HG03159 (cell line): ENCODE measurements at regions not wholly inside any gene's neighbourhood (a gene's known extent, or its start where the extent isn't known, plus 50 kb on each side); places are given as distances from the start of the nearest gene placed in this dataset.

Experiments used
- ATAC-seq: cut with Tn5 transposase; IDR thresholded peaks from one replicate; pipeline ENCODE4 v1.9.1; 2021; ENCODE audit warnings: mild to moderate bottlenecking, moderate library complexity; ENCODE audit not compliant: unreplicated experiment

DNA sequence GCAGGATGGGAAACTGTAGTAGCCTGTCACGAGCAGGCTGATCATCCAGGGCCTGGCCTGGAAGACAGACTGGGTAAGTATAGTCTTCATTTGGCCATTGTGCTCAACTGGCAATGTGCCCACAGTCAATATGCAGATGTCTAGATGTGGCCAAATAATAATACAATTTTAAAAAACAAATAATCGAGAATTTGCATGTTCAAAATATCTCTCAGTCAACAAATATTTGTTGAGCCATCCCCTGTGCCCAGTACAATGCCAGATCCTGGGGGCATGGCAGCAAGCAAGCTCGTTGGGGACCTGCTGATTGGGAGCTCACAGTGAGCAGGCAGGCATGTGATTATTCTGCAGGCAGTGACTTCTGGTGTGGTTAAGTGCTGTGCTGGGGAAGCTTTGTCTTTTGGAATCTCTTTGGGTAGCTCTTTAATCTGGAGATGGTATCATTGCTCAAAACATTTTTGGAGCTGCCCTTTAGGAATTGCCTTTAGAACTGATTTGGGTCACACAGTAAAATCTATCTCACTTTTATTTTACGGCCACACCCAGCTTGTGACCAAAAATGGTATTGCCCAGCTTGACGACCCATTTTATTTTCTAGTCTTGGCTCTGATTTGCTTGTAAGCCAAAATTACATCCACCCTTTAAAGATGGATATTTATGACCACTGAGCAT, 92.2 kb downstream of the PLCE1 start:
- ATAC-seq = no peak

DNA sequence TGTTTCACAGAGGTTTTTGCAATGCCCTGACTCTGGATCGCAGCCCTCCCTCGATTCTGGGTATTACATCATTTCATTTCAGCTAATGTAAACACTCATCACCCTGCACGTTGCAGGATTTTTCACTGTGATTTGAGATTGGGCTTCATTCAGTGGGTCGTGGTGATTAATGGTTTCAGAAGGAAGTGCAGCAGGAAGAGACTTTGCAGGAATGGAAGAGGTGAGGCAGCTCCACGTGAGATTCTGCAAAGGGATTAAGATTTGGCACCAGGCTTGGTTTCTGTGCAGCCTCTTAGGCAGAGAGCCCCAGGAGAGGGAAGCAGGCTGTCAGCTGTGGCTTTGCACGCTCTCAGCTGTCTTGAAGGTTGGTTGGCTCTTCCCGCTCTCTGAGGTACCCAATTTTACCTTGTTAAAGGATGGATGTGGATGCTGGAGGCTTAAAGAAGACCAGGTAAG, 95.2 kb downstream of the PLCE1 start:
- ATAC-seq = no peak

DNA sequence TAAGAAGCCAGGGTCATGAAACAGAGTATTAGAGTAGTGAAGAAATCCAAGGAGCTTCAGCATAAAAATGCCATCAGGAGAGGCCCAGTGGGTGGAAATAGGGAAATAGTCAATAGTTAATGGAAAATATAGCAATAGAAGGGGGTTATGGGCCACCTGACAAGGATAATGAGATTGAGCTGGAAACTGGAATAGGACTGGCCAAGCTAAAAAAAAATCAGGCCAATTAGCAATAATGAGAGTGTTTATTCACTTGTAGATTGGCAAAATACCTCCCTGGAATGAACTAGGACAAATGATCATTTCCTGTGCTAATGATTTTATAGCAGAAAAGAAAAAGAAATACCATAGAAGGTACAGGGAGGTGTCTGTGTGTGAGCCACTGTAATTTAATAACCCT, 97.9 kb downstream of the PLCE1 start:
- no peak for ATAC-seq

DNA sequence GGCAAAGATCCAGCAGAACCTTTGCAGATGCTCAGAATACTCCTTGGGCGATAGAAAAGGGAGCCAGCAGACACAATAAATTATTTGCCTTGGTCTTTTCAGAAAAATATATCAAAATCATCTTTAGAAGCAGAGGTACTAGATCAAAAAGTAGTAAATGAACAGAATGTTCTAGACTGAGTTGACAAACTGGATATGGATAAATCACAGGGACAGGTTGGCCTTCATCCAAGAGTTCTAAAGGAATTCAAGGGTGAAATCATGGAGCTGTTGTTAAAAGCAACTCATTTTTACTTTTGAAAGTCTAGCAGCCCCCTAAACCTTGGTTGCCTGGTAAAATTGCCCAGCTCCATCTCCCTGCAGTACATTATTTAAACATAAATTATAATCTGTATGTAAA, 99.1 kb downstream of the PLCE1 start:
- ATAC-seq = no peak

DNA sequence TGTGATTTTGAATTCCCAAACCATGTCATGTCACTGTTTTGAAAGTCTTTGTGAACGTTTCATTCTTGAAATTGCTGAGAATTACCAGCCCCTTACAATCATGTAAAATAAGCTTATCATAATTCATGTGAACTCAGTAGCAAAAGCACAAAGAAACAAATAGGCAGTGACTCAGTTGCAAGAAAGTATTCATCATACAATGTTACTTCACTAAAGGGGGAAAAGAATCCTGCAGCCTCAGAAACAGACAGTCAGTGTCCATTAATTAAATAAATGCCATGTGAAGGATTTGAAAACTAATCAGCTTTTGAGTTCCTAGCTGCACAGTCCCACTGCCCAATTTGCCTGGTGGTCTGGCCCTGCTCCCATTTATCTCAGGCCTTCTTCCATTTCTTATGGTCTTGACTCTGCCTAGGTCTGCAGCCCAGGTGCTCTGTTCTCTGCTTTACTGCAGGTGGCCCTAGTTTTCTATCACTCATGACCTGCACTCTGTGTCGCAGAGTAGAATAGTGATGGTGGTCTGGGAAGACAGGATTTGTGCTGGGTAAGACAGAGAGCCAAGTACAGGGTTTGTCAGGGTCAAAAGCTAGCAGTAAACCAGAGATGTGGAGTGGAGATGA, 99.7 kb downstream of the PLCE1 start:
- no peak for ATAC-seq

DNA sequence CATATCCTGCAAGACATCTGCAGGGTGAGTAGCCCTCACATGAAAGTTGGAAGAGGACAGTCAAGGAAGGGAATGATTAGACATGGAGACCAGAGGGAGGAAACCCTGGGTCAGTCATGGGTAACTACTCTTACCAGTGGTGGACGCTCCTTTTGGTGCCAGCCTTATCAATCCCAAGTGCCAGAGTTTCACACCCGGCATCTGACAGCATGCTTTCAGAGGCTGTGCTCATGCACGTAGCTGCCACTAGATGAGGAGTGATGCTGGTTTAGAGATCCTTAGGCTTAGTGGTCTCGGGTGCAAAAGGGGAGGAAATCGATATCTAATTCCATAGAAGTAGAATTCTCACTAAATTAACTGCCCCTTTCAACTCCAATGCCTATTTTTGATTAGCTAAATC, 100.8 kb downstream of the PLCE1 start:
- ATAC-seq = no peak

DNA sequence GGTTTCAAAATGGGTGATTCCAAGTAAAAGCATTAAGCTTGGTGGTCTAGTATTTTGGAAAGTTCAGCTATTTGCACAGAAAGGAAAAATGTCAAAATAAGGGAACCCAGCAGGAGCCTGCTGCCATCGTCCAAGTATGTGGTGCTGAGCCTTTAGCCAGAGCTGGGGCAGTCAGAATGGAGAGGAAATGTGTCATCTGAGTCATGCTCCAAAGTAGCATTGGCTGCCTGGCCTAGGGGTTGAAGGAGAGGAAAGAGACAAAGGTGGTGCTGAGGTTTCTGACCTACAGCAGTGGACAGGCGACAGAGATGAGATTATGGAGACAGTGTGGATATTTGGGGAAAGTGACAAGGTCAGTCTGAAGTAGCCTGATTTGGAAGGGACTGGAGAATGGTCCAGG, 103.9 kb downstream of the PLCE1 start:
- ATAC-seq = no peak

DNA sequence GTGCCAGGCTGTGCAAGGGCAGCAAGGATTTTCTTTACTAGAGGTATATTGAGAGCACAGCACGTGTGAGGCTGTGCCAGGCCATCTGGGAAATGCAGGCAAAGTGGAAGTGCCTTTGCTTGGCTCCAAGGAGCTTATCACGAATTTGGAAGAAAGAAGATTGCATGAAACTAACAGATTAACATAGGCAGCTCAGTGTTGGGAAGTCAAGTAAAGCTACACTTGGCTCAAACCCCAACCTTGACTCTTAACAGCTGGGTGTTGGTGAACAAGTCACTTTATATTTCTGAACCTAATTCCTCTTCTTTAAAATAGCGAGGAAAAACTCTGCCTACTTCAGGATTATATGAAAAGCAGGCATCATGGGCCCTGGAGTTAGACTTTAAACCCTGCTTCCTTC, 105.2 kb downstream of the PLCE1 start:
- ATAC-seq = no peak

DNA sequence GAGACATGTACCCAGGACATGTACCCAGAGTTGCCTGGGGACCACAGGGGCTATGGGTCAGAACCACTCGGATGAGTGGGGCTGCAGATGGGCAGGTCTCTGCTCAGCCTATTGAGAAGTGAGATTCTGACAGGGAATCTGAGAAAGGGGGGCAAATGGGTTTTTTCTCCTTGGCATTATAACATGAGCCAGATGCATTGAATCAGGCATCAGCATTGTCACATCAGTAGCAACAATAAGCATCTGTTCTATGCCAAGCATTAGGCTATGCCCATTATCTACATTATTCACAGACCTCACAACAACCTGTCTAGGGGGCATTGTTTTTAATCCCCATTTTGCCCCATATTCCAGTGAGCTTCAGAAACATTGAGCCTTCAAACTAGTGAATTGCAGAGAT, 108.2 kb downstream of the PLCE1 start:
- ATAC-seq = no peak

DNA sequence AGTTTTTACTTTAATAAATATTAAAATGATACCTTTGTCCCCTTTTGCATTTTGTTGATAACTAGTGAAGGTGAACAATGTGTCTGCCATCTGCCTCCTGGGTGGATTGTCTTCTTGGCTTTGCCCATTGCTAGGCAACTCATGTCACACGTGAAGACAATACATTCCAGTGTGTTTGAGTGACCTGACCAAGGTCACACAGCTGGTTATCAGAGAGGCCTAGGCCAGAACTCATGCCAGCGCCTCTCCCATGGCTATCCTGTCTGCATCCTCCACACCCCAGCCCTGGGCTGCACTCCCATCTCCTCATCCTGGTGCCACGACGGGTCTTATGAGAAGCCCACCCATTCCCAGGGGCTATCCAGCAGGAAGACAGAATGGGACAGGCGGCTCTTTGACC, 108.7 kb downstream of the PLCE1 start:
- no peak for ATAC-seq

DNA sequence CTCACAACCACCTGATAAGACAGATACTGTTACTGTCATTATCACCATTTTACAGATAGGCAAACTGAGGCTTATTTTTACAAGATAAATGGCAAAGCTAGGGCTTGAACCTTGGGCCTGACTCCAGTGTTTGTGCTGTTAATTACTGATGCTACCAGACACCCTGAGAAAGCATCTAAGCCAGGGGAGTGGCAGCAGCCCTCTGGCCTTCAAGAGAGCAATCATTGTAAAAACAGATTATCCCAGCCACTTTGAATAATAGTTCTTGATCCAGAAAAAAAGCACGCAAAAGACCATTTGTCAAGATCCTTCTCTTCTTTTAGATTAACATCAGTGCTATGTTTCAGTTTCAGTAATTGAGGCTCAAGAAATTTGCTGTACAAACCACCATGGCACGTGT, 109.5 kb downstream of the PLCE1 start:
- ATAC-seq = no peak

DNA sequence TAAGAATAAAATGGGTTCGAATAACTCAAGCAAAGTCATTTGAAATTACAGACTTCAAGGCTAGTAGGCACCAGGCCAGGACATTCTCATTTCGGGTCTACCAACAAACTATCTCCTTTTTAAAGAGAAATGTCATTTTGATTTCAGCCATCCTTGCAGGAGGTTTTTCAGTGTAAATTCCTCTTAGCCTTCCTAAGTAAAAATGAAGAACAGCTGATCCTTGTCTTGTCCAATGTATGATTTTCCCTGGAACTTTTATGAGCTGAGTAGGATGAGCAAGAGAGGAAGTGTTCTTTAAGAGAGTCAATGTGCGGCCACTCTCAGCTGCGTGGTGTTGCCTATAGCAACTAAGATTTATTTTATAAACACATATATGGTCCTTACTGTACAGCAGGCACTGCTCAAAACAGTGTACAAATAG, 110.1 kb downstream of the PLCE1 start:
- ATAC-seq = no peak

DNA sequence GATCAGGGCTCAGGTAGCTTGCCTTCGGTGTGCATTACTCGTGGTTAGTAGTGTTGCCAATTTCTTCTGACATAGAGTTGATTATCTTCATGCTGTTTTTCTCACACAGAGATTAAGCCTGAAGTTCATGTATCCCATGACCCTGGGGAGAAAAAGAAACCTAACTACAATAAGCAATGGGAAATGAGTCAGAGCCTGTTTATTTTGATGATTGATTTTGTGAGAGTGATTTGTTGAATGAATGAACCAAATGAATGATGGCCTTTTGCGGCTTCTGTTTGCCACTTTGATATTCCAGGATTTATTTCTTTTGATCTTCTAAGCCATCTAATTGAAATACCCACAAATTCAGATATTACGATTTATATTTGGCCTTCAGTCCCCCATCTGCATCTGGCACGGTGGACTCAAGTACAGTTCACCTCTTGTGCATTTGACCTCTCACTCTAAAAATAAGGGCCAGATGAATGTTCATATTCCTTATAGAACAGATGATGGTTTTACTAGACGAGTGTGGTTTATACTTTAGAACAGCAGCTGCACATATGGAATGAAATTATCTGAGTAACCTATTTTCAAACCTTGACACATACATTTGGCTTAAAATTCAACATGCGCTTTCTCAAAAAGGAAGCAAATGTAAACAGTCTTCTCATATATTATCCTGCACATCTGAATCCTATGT, 110.7 kb downstream of the PLCE1 start:
- no peak for ATAC-seq

DNA sequence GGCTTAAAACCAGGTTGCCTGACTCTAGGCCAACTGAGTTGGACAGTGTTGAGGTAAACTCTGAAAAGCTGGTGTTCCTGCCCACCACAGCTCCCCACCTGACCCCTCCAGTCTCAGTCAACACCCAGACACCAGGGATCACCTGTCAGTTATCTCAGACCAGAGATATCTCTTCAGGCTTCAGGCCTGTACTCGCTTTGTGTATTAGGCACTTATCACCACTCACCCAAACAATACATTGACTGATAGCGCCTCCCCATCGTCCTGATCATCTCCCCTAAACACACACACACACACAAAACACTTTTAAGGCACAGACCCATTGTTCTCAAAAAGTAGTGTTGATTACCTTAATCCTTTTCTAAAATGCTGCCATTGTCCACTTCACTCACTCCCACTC, 111.5 kb downstream of the PLCE1 start:
- no peak for ATAC-seq

DNA sequence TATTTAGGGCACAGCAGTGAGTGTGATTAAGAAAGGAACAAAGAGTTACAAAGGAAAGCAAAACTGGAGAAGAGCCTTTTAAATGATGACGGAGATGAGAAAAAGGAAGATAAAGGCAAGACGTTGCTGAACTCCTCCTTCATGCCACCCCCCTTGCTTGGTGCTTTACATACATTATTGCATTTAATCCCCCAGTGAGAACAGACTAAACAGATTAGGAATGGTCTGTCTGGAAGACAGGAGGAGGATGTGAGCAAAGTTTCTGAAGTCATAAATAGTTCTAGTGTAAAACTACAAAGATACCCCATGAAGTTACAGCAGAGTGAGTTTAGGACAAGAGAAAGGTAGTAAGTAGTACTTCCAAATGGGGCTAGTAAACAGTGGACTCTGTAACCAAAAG, 113.5 kb downstream of the PLCE1 start:
- no peak for ATAC-seq

DNA sequence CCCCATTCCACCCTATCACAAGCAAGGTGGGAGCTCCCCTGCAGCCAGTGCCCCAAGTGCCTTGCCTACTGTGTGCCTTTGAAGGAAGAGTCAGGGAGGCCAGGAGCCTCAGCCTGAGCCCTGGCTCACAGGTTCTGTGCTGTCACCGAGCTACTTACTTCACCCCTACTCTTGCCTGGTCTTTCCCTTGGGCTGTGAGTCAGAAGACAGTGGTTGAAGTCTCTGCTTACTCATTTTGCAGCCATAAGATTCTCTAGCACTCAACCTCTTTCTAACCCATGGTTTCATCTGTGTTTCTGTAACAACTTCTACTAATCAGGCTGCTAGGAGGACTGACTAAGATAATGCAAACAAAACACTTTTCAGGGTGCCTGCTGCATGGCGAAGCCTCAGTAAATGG, 114.5 kb downstream of the PLCE1 start:
- no peak for ATAC-seq

DNA sequence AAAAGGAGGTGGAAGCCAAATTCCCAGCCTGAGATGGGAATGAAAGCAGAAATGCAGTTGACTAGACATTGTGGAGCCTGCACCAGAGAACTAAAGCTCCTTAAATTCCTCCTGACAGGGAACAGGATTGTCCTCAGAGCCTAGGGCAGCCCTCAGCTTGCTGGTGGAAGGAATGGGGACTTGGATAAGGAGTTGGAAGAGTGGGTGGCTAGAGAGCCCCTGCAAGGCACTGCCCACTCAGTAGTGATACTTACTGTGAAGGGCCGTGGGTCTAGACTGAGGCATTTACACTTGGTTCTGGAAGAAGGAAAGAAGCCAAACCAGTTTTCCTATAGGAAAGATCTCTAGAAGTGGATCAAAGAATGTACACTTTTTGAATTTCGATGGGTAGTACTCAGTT, 117.6 kb downstream of the PLCE1 start:
- ATAC-seq = no peak

DNA sequence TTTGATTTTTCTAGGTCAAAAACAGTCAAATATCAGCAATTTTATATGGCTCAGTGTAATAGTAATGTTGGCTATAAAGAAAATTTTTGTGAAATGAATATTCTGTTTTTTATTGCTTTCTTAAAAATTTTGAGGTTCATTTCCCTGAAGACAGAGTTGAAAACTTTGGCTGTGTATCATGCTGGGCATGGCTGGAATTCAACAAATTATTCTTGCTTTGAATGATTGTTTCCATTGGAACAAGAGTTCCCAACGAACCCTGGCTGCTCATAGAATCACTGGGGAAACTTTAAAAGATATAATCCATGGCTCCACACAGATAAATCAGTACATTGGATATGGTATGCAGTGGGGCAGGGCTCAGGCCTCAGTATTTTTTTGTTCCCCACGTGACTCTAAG, 118.6 kb downstream of the PLCE1 start:
- ATAC-seq = no peak

DNA sequence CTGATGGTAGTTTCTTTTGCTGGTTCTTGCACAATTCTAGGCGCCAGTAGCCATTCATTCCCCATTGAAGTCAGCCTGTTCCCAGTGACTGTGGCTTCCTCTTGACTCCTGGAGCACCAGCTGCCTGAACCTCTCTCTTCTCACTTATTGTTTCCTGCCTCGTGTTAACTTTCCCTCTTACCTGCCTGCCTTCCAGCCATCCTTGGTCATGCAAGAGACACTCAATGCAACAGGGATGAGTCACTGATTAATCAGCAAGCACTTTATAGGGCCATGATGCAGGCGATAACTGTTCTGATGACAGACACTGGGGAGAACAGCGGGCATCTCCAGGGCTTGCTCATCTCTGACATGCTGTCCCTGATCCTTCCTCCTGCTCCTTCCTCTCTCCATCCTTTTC, 122.0 kb downstream of the PLCE1 start:
- no peak for ATAC-seq

DNA sequence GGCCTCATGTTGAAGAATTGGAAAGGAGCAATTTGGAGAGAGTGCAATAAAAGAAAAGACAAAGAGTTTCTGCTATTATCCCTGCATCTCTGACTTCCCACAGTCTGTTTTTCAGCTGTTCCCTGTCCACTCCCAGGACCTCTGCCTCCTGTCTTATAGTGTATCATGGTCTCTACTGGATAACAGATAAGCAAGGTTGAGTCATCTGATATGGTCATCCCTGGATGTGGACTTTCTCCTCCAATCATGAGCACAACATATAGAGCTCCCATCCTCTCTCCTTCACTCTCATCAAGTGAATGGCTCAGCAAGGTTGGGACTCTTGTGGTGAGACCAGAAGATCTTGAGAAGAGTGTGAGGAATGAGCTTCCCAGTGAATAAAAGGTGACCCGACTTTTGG, 123.1 kb downstream of the PLCE1 start:
- ATAC-seq = no peak

DNA sequence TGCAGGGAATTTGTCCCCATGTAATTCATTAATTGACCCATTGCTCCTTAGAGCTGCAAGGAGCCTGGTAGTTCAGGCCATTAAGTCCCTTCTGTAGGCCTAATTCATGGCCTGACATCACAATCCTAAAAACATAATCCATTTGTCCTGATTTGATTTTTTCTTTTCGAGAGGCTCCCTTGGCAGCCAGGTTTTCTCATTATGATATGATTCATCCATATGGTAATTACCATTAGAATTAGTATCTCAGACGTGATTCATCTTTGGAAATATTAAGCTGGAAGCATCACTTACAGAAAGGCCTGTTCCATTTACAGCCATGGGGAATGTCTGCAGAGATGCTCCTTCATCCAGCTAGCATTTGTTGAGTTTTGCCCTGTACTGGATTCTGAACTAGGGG, 128.5 kb downstream of the PLCE1 start:
- no peak for ATAC-seq

DNA sequence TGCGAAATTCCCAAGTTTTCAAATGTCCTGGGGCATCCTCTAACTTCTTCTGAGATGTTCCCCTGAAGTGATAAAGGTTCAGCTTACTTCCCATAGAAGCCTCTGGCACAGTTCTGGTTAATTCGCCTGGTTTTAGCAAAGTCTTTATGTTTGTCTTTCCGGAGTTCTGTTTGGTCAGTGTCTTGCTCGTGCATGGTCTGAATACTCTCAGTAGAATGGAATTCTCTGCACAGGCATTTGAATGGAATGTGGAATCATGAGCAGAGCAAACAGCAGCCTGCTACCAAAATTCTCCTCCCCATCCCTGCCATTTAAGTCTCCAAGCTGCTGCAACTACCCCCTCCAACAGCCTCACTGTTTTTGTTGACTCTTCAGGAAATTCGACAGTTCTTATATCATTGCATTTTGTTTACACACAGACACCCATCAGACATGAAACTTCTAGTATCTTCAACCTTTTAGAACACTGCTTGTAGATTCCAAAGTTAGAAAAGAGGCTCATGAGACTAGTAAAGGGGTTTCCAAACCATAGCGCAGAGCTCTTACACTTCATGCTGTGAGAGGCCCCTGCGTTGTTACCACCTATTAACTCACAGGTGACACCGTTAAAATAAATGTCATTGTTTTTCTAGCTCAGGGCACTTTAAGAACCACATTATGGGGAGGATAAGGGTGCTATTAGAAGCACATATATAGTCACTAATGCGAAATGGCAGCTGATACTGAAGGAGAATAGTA, 129.7 kb downstream of the PLCE1 start:
- ATAC-seq = no peak
